Progenitor cell of endocrine pancreas (in vitro differentiated cells): ENCODE measurements at regions not wholly inside any gene's neighbourhood (a gene's known extent, or its start where the extent isn't known, plus 50 kb on each side); places are given as distances from the start of the nearest gene placed in this dataset.

Experiments
- DNase-seq: peaks from one replicate; pipeline ENCODE4 v3.0.0; 2021; ENCODE audit warnings: low spot score; ENCODE audit not compliant: unreplicated experiment
- H3K27ac Mint-ChIP-seq: 2 replicates; pipeline ENCODE4 v1.8.0; 2021; ENCODE audit warnings: mild to moderate bottlenecking, moderate library complexity, mixed read lengths
- H3K27me3 Mint-ChIP-seq: 2 replicates; pipeline ENCODE4 v1.8.0; 2021; ENCODE audit warnings: mixed read lengths
- H3K36me3 Mint-ChIP-seq: 2 replicates; pipeline ENCODE4 v1.8.0; 2022; ENCODE audit warnings: mixed read lengths; ENCODE audit not compliant: insufficient read depth
- H3K4me1 Mint-ChIP-seq: 2 replicates; pipeline ENCODE4 v1.8.0; 2021; ENCODE audit warnings: low read depth, mixed read lengths
- H3K4me3 Mint-ChIP-seq: 2 replicates; pipeline ENCODE4 v1.8.0; 2021; ENCODE audit warnings: low read depth, mild to moderate bottlenecking, moderate library complexity, mixed read lengths
- H3K9me3 Mint-ChIP-seq: 2 replicates; pipeline ENCODE4 v1.8.0; 2021; ENCODE audit warnings: low read depth, mixed read lengths
- TF ChIP-seq, protein P1 (sequence below): fragments of 200-600 bp; sonication (generic); IDR thresholded peaks from one replicate; pipeline ENCODE4 v1.5.0; 2021; ENCODE audit warnings: antibody characterized with exemption, mild to moderate bottlenecking; ENCODE audit not compliant: unreplicated experiment

DNA sequence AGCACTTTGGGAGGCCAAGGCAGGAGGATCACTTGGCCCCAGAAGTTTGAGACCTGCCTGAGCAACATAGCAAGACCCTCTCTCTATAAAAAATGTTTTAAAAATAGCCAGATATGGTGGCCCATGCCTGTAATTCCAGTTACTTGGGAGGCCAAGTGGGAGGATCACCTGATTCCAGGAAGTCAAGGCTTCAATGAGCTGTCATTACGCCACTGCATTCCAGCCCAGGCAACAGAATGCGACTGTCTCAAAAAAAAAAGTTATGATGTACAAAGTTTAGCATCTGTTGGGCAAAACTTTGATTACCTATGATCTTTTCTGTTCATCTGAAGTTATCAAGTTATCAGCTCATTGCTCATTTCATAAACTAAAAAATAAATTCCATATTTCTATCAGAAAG lies 504.1 kb upstream of the PKDCC start:
- Mint-ChIP-seq H3K27me3 (no peaks in the 10 kb centered on the region), H3K27ac (no peak overlapping the region)

DNA sequence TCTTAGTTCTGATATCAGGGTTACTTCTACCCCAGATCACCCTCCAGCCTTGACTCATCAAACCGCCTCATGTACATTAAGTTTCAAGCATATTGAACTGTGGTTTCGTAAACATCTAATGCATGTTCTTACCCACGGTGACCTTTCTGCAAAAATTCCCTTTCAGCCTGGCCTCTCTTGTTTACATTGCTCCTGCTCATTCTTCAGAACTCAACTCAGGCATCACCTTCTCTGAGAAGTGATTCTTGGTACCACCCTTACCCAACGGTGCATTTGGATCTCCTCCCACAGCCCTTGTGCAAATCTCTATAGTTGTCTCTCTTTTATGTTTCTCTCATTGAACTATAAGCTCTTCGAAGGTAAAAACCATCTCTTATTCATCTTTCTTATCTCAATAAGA lies 503.1 kb upstream of the PKDCC start:
- Mint-ChIP-seq H3K27ac (no peak overlapping the region), H3K4me1 (no peaks in the 10 kb centered on the region), H3K36me3 (no peaks in the 10 kb centered on the region), H3K27me3 (no peaks in the 10 kb centered on the region), H3K9me3 (no peaks in the 10 kb centered on the region), H3K4me3 (no peak overlapping the region)
- TF ChIP-seq, protein P1, sequence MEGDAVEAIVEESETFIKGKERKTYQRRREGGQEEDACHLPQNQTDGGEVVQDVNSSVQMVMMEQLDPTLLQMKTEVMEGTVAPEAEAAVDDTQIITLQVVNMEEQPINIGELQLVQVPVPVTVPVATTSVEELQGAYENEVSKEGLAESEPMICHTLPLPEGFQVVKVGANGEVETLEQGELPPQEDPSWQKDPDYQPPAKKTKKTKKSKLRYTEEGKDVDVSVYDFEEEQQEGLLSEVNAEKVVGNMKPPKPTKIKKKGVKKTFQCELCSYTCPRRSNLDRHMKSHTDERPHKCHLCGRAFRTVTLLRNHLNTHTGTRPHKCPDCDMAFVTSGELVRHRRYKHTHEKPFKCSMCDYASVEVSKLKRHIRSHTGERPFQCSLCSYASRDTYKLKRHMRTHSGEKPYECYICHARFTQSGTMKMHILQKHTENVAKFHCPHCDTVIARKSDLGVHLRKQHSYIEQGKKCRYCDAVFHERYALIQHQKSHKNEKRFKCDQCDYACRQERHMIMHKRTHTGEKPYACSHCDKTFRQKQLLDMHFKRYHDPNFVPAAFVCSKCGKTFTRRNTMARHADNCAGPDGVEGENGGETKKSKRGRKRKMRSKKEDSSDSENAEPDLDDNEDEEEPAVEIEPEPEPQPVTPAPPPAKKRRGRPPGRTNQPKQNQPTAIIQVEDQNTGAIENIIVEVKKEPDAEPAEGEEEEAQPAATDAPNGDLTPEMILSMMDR, result no peak
- DNase-seq, result no peak

More for the DNA sequence above, 504.1 kb upstream of the PKDCC start:
- no peaks in the 10 kb centered on the region for H3K36me3 Mint-ChIP-seq
- H3K4me1 Mint-ChIP-seq, result no peaks in the 10 kb centered on the region
- DNase-seq, result no peak
- TF ChIP-seq, protein P1, result no peak
- no peak overlapping the region for H3K4me3 Mint-ChIP-seq
- H3K9me3 Mint-ChIP-seq, result no peaks in the 10 kb centered on the region

DNA sequence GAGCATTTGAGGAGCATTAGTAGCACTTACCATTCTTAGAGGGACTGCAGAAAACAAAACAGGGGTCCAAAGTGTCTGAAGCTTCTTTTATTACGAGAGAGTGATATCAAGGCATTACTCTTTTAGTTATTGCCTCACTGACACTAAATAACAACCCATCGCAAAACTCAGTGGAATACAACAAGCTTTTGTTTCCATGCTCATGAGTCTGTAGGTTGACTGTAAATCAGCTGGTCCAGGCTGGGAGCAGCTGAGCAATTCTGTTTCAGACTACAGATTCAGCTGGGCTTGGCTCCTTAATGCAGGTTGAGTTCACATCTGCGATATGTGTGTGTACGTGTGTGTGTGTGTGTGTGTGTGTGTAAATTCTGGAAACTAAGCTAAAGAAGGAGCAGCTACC lies 501.8 kb upstream of the PKDCC start:
- Mint-ChIP-seq H3K9me3 (no peaks in the 10 kb centered on the region), H3K36me3 (no peaks in the 10 kb centered on the region), H3K27me3 (no peaks in the 10 kb centered on the region), H3K4me1 (no peaks in the 10 kb centered on the region), H3K4me3 (no peak overlapping the region), H3K27ac (no peak overlapping the region)
- TF ChIP-seq, protein P1, result no peak
- no peak for DNase-seq

DNA sequence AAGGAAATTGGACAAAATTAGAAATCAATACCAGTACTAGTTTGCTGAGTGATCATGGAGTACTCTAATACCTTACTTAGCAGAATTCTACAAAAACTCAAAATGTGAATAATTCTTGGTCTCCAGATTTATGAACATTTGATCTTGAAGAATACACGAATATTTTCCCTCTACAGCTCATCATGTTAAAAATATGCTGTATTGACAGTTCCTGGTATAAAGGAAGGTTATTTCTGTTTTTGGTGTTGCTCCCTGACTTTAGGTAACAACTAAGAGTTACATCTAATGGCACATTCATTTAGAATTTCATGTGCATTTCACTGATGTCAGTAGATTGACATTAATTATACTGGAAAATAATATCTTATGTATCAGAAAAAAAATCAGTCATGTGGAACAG lies 479.2 kb upstream of the PKDCC start:
- DNase-seq, result no peak
- H3K27me3 Mint-ChIP-seq, result no peaks in the 10 kb centered on the region
- H3K4me3 Mint-ChIP-seq, result no peak overlapping the region
- H3K4me1 Mint-ChIP-seq, result no peaks in the 10 kb centered on the region
- H3K27ac Mint-ChIP-seq, result no peak overlapping the region
- TF ChIP-seq, protein P1, result no peak
- H3K9me3 Mint-ChIP-seq, result peaks cover 3% of the 10 kb centered on the region
- H3K36me3 Mint-ChIP-seq, result no peaks in the 10 kb centered on the region

DNA sequence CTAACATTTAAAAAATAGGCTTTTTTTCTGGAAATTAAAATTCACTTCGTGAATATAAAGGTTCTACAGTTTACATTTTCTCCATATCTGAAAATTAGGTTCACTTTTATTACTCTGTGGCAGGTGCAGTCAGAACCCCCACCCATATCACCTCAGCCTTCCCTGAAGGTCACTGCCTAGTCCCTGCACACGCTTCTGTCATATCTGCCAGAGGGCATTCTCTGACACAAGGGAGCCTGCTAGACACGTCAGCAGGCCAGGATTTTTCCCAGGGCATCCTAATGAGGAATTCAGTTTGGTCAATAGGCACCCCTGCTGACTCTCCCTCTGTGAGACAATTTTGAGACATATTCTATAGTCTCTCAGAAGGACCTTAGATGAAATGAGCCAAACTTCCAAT lies 475.7 kb upstream of the PKDCC start:
- TF ChIP-seq, protein P1, result no peak
- Mint-ChIP-seq H3K27me3 (no peaks in the 10 kb centered on the region), H3K4me3 (no peak overlapping the region), H3K9me3 (peaks cover 3% of the 10 kb centered on the region), H3K27ac (no peak overlapping the region), H3K4me1 (no peaks in the 10 kb centered on the region), H3K36me3 (no peaks in the 10 kb centered on the region)
- no peak for DNase-seq
